H1 (cell line): ENCODE measurements at regions not wholly inside any gene's neighbourhood (a gene's known extent, or its start where the extent isn't known, plus 50 kb on each side); places are given as distances from the start of the nearest gene placed in this dataset.

Source experiments
- CTCF ChIA-PET: fragments of 300-600 bp; sonication (Branson Sonifier 250); formaldehyde crosslinking; loops from one replicate; lab custom pipeline; 2021; ENCODE audit not compliant: partially characterized antibody; lab: Charles Lee
- POLR2A ChIA-PET: fragments of 300-600 bp; sonication (Branson Sonifier 250); formaldehyde crosslinking; loops from one replicate; lab custom pipeline; 2021; ENCODE audit warnings: inconsistent platforms; ENCODE audit not compliant: partially characterized antibody; lab: Charles Lee
- DNase-seq, 2 experiments: peaks; one replicate each; pipeline versions ENCODE4 v3.0.0 to v3.0.0-alpha.2; 2010 to 2022; ENCODE audit warnings: low spot score in 2 of 2, low read depth in 1 of 2, mixed read lengths in 1 of 2
- FAIRE-seq: peaks from 2 replicates; lab custom pipeline; 2011; peaks lifted over from hg19 to GRCh38; lab: Jason Lieb, UNC
- H2AFZ ChIP-seq: 2 replicates; pipeline ENCODE4 v1.8.1; 2012; ENCODE audit warnings: low read length, inconsistent platforms
- H2AK5ac ChIP-seq: 2 replicates; pipeline ENCODE4 v1.6.1; 2013; ENCODE audit warnings: low read depth, low read length
- H2BK120ac ChIP-seq: replicated peaks from 2 replicates; pipeline ENCODE3; 2013; ENCODE audit warnings: low read depth, low read length, inconsistent platforms
- H2BK12ac ChIP-seq: 2 replicates; pipeline ENCODE4 v1.6.1; 2013; ENCODE audit warnings: low read depth, low read length
- H2BK15ac ChIP-seq: 2 replicates; pipeline ENCODE4 v1.6.1; 2013; ENCODE audit warnings: low read length
- H2BK20ac ChIP-seq: 2 replicates; pipeline ENCODE4 v1.6.1; 2013; ENCODE audit warnings: low read length
- H2BK5ac ChIP-seq: 2 replicates; pipeline ENCODE4 v1.6.1; 2013; ENCODE audit warnings: low read depth, low read length
- H3K14ac ChIP-seq: 2 replicates; pipeline ENCODE4 v1.6.1; 2013; ENCODE audit warnings: inconsistent platforms; ENCODE audit not compliant: insufficient read length
- H3K18ac ChIP-seq: 2 replicates; pipeline ENCODE4 v1.6.1; 2013; ENCODE audit warnings: low read length; ENCODE audit errors: extremely low read depth
- H3K23ac ChIP-seq: 2 replicates; pipeline ENCODE4 v1.6.1; 2013; ENCODE audit warnings: inconsistent platforms; ENCODE audit not compliant: insufficient read length
- H3K23me2 ChIP-seq: 2 replicates; pipeline ENCODE4 v1.6.1; 2013; ENCODE audit warnings: low read depth, low read length
- H3K27ac ChIP-seq: 2 replicates; pipeline ENCODE4 v1.6.1; 2011; ENCODE audit warnings: low read depth, low read length, inconsistent platforms
- H3K27me3 ChIP-seq, 4 experiments: replicated peaks in 1 of 4; 1 replicate in 1 of 4; 2 replicates in 3 of 4; pipeline versions ENCODE4 v1.6.1 to v1.8.1; 2011 to 2013; ENCODE audit warnings: low read length in 3 of 4, mild to moderate bottlenecking in 3 of 4, inconsistent platforms in 2 of 4, mixed read lengths in 2 of 4, moderate library complexity in 1 of 4; ENCODE audit not compliant: control insufficient read depth in 3 of 4, insufficient read depth in 3 of 4; ENCODE audit errors: extremely low read depth in 1 of 4
- H3K36me3 ChIP-seq, 4 experiments: 2 replicates each; pipeline versions ENCODE4 v1.6.1 to v1.8.1; 2011 to 2013; ENCODE audit warnings: mild to moderate bottlenecking in 4 of 4, low read length in 3 of 4, moderate library complexity in 2 of 4, control low read depth in 1 of 4, inconsistent platforms in 1 of 4; ENCODE audit not compliant: insufficient read depth in 4 of 4, control insufficient read depth in 2 of 4
- H3K4ac ChIP-seq: replicated peaks from 2 replicates; pipeline ENCODE3; 2013; ENCODE audit warnings: low read length, low read depth, mixed read lengths, inconsistent platforms; ENCODE audit not compliant: insufficient read length
- H3K4me1 ChIP-seq, 4 experiments: replicated peaks in 1 of 4; 1 replicate in 1 of 4; 2 replicates in 3 of 4; pipeline versions ENCODE4 v1.6.1 to v1.8.1; 2011 to 2013; ENCODE audit warnings: low read length in 3 of 4, inconsistent platforms in 2 of 4, mixed read lengths in 1 of 4; ENCODE audit not compliant: insufficient read depth in 4 of 4, control insufficient read depth in 3 of 4
- H3K4me2 ChIP-seq, 2 experiments: 2 replicates each; pipeline versions ENCODE4 v1.6.1 to v1.8.1; 2011 to 2013; ENCODE audit warnings: low read depth in 2 of 2, low read length in 2 of 2, control low read depth in 1 of 2, inconsistent platforms in 1 of 2, mild to moderate bottlenecking in 1 of 2; ENCODE audit not compliant: insufficient read depth in 1 of 2
- H3K4me3 ChIP-seq, 4 experiments: fragments of 200-600, 300-600 bp in 1 of 4; sonication (generic), shearing (Covaris generic), sonication (Bioruptor Twin) in 1 of 4; 2 replicates each; pipeline versions ENCODE4 v1.5.1 to v1.8.1; 2011 to 2016; ENCODE audit warnings: low read length in 4 of 4, low read depth in 3 of 4, control low read depth in 2 of 4, inconsistent platforms in 2 of 4, mild to moderate bottlenecking in 2 of 4, mixed read lengths in 1 of 4, moderate library complexity in 1 of 4; ENCODE audit not compliant: insufficient read depth in 2 of 4; ENCODE audit errors: extremely low read depth in 1 of 4
- H3K56ac ChIP-seq: replicated peaks from 2 replicates; pipeline ENCODE3; 2013; ENCODE audit warnings: low read depth, mild to moderate bottlenecking, mixed read lengths, low read length, inconsistent platforms; ENCODE audit not compliant: insufficient read length
- H3K79me1 ChIP-seq: 2 replicates; pipeline ENCODE4 v1.6.1; 2013; ENCODE audit warnings: low read depth, low read length, control low read depth
- H3K79me2 ChIP-seq, 2 experiments: 2 replicates each; pipeline versions ENCODE4 v1.6.1 to v1.8.1; 2012 to 2013; ENCODE audit warnings: low read length in 2 of 2, mild to moderate bottlenecking in 2 of 2, inconsistent platforms in 1 of 2; ENCODE audit not compliant: insufficient read depth in 2 of 2, control insufficient read depth in 1 of 2
- H3K9ac ChIP-seq, 4 experiments: replicated peaks in 1 of 4; 1 replicate in 1 of 4; 2 replicates in 3 of 4; pipeline versions ENCODE4 v1.6.1 to v1.8.1; 2011 to 2013; ENCODE audit warnings: low read depth in 3 of 4, low read length in 3 of 4, control low read depth in 2 of 4, mild to moderate bottlenecking in 2 of 4, moderate library complexity in 2 of 4, inconsistent platforms in 1 of 4; ENCODE audit errors: extremely low read depth in 1 of 4
- H3K9me3 ChIP-seq, 2 experiments: 2 replicates each; pipeline versions ENCODE4 v1.6.1 to v1.8.1; 2012 to 2013; ENCODE audit warnings: mild to moderate bottlenecking in 2 of 2, moderate library complexity in 2 of 2, control low read depth in 1 of 2, inconsistent platforms in 1 of 2, low read depth in 1 of 2, low read length in 1 of 2, mixed read lengths in 1 of 2; ENCODE audit not compliant: insufficient read depth in 2 of 2
- H4K20me1 ChIP-seq, 2 experiments: replicated peaks in 1 of 2; 2 replicates each; pipeline versions ENCODE3 to v1.8.1; 2011 to 2013; ENCODE audit warnings: inconsistent platforms in 2 of 2, low read length in 2 of 2, mild to moderate bottlenecking in 1 of 2; ENCODE audit not compliant: insufficient read depth in 2 of 2, control insufficient read depth in 1 of 2
- H4K5ac ChIP-seq: 2 replicates; pipeline ENCODE4 v1.6.1; 2013; ENCODE audit warnings: low read length, low read depth, mixed read lengths, inconsistent platforms; ENCODE audit not compliant: insufficient read length
- H4K8ac ChIP-seq: 2 replicates; pipeline ENCODE4 v1.8.0; 2013; ENCODE audit warnings: mild to moderate bottlenecking, moderate library complexity, low read length, inconsistent platforms; ENCODE audit not compliant: insufficient read depth; ENCODE audit errors: extremely low read depth
- H4K91ac ChIP-seq: replicated peaks from 2 replicates; pipeline ENCODE3; 2013; ENCODE audit warnings: low read length, mixed read lengths, inconsistent platforms; ENCODE audit not compliant: insufficient read length
- RFX5 ChIP-seq: IDR thresholded peaks from 2 replicates; pipeline ENCODE4 v1.6.1; 2011; ENCODE audit warnings: low read depth, low read length, improper control_type of control experiment, borderline replicate concordance
- TEAD4 ChIP-seq: IDR thresholded peaks from 2 replicates; pipeline ENCODE4 v1.6.1; 2012; ENCODE audit warnings: low read depth, low read length, inconsistent platforms, mixed read lengths

GRCh38 chr3:87420171-87420570 is 143.8 kb upstream of the POU1F1 start:
- no peaks in the 10 kb centered on the region for H3K79me2 ChIP-seq
- no peaks in the 10 kb centered on the region for H3K9me3 ChIP-seq
- no peak overlapping the region for H3K4me3 ChIP-seq
- no peak overlapping the region for H3K14ac ChIP-seq
- no peak overlapping the region for H2AK5ac ChIP-seq
- ChIA-PET POLR2A (no interaction called here), CTCF (no interaction called here)
- H4K8ac ChIP-seq = no peak overlapping the region
- H3K9ac ChIP-seq = no peak overlapping the region
- no peak overlapping the region for H2BK15ac ChIP-seq
- no peak overlapping the region for H3K4ac ChIP-seq
- H2BK120ac ChIP-seq = no peak overlapping the region
- no peak for TF ChIP-seq TEAD4
- no peak for TF ChIP-seq RFX5
- no peak overlapping the region for H3K27ac ChIP-seq
- no peak overlapping the region for H3K56ac ChIP-seq
- no peak overlapping the region for H2BK12ac ChIP-seq
- H4K5ac ChIP-seq = no peak overlapping the region
- no peak overlapping the region for H3K4me2 ChIP-seq
- no peak overlapping the region for H2AFZ ChIP-seq
- FAIRE-seq (no peak), DNase-seq (no peak)
- no peak overlapping the region for H2BK20ac ChIP-seq
- H3K4me1 ChIP-seq = no peaks in the 10 kb centered on the region
- no peaks in the 10 kb centered on the region for H3K23me2 ChIP-seq
- H2BK5ac ChIP-seq = no peak overlapping the region
- no peak overlapping the region for H3K23ac ChIP-seq
- no peaks in the 10 kb centered on the region for H3K27me3 ChIP-seq
- no peaks in the 10 kb centered on the region for H3K36me3 ChIP-seq
- H4K91ac ChIP-seq = no peak overlapping the region
- no peak overlapping the region for H3K18ac ChIP-seq
- no peaks in the 10 kb centered on the region for H3K79me1 ChIP-seq
- no peaks in the 10 kb centered on the region for H4K20me1 ChIP-seq
